Fibroblast of skin of right quadriceps (primary cell): ENCODE measurements at regions not wholly inside any gene's neighbourhood (a gene's known extent, or its start where the extent isn't known, plus 50 kb on each side); places are given as distances from the start of the nearest gene placed in this dataset.
"Not testable (repeated sequence)": the region's sequence is repeated elsewhere in the genome, so short reads cannot be mapped to it uniquely, and the experiment has no call there.

ENCODE experiments used
- DNase-seq: peaks from one replicate; pipeline ENCODE4 v3.0.0-alpha.2; 2013

GRCh38 chr4:33467291-33467690 lies 2747.1 kb downstream of the PCDH7 start:
- no peak for DNase-seq

GRCh38 chr4:33470805-33471204 lies 2750.6 kb downstream of the PCDH7 start:
- DNase-seq = no peak

- DNase-seq = no peak
These were observed 2757.5 kb downstream of the PCDH7 start for GRCh38 chr4:33477715-33478114.

- DNase-seq = no peak
These were observed 2761.5 kb downstream of the ARAP2 start for GRCh38 chr4:33482773-33483172.

GRCh38 chr4:33485111-33485510 lies 2759.2 kb downstream of the ARAP2 start:
- DNase-seq = no peak

GRCh38 chr4:33493231-33493630 lies 2751.1 kb downstream of the ARAP2 start:
- DNase-seq = no peak

GRCh38 chr4:33494150-33494549 lies 2750.2 kb downstream of the ARAP2 start:
- peak; percentile 8 for DNase-seq

- DNase-seq = not testable (repeated sequence)
These were observed 2742.7 kb downstream of the ARAP2 start for GRCh38 chr4:33501587-33501986.

GRCh38 chr4:33512397-33512796 lies 2731.9 kb downstream of the ARAP2 start:
- no peak for DNase-seq

GRCh38 chr4:33518856-33519255 lies 2725.5 kb downstream of the ARAP2 start:
- no peak for DNase-seq

- DNase-seq = no peak
These were observed 2711.5 kb downstream of the ARAP2 start for GRCh38 chr4:33532821-33533220.

- DNase-seq = no peak
These were observed 2707.4 kb downstream of the ARAP2 start for GRCh38 chr4:33536898-33537297.

GRCh38 chr4:33537527-33537926 lies 2706.8 kb downstream of the ARAP2 start:
- DNase-seq = no peak

- no peak for DNase-seq
These were observed 2700.3 kb downstream of the ARAP2 start for GRCh38 chr4:33543941-33544450.

GRCh38 chr4:33551244-33551643 lies 2693.1 kb downstream of the ARAP2 start:
- no peak for DNase-seq

GRCh38 chr4:33561259-33561658 lies 2683.1 kb downstream of the ARAP2 start:
- no peak for DNase-seq

- DNase-seq = no peak
These were observed 2677.7 kb downstream of the ARAP2 start for GRCh38 chr4:33566649-33567048.

GRCh38 chr4:33577791-33578190 lies 2666.5 kb downstream of the ARAP2 start:
- DNase-seq = no peak

GRCh38 chr4:33579951-33580350 lies 2664.4 kb downstream of the ARAP2 start:
- DNase-seq = no peak

- no peak for DNase-seq
These were observed 2651.6 kb downstream of the ARAP2 start for GRCh38 chr4:33592701-33593100.

GRCh38 chr4:33606951-33607350 lies 2637.4 kb downstream of the ARAP2 start:
- no peak for DNase-seq

GRCh38 chr4:33616121-33616520 lies 2628.2 kb downstream of the ARAP2 start:
- DNase-seq = no peak

- no peak for DNase-seq
These were observed 2618.6 kb downstream of the ARAP2 start for GRCh38 chr4:33625748-33626147.

GRCh38 chr4:33626221-33626620 lies 2618.1 kb downstream of the ARAP2 start:
- no peak for DNase-seq

GRCh38 chr4:33628296-33628695 lies 2616.0 kb downstream of the ARAP2 start:
- DNase-seq = no peak

GRCh38 chr4:33649015-33649414 lies 2595.3 kb downstream of the ARAP2 start:
- peak; percentile 59 for DNase-seq
